ENCODE measurements at regions not wholly inside any gene's neighbourhood (a gene's known extent, or its start where the extent isn't known, plus 50 kb on each side); places are given as distances from the start of the nearest gene placed in this dataset.
"Not testable (repeated sequence)": the region's sequence is repeated elsewhere in the genome, so short reads cannot be mapped to it uniquely, and the experiment has no call there.

DNA sequence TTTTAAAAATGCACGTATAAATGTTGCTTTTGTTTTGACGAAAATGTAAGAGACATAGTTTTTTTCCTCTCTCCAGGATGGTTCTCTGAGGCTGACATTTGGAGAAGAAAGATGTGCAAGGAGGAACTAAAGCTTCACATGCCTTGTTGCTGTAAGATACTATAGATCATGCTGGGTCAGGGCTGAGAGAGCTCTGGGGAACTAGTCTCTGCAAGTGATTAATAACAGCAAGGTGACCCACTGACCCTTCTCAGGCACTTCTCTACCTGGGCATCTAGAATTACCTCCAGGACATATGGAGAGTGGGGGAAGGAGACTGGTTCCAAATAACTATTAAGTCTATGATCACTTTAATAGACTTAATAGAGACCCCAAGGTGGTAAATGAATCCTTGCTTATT lies 246.0 kb downstream of the KBTBD8 start:
- Mint-ChIP-seq H3K27me3 (no peaks in the 10 kb centered on the region), H3K4me3 (ENCODE audit: low read depth) (no peak overlapping the region), H3K36me3 (ENCODE audit: insufficient read depth) (no peaks in the 10 kb centered on the region), H3K4me1 (ENCODE audit: low read depth) (peaks cover 1% of the 10 kb centered on the region), H3K9me3 (ENCODE audit: low read depth) (no peaks in the 10 kb centered on the region), H3K27ac (no peak overlapping the region)
- TF ChIP-seq CTCF (IDR thresholded peaks at IDR 0.05; ENCODE audit: unreplicated experiment): no peak
- no peak for DNase-seq (ENCODE audit: low spot score, unreplicated experiment)

- peak; percentile 8 for TF ChIP-seq CTCF (IDR thresholded peaks at IDR 0.05; ENCODE audit: unreplicated experiment)
- Mint-ChIP-seq H3K36me3 (ENCODE audit: insufficient read depth) (no peaks in the 10 kb centered on the region), H3K9me3 (ENCODE audit: low read depth) (no peaks in the 10 kb centered on the region), H3K27ac (no peak overlapping the region), H3K4me3 (ENCODE audit: low read depth) (no peak overlapping the region), H3K4me1 (ENCODE audit: low read depth) (peaks cover 4% of the 10 kb centered on the region), H3K27me3 (no peaks in the 10 kb centered on the region)
- DNase-seq (ENCODE audit: low spot score, unreplicated experiment): no peak
Measured at GRCh38 chr3:67245545-67245944, 247.4 kb downstream of the KBTBD8 start.

DNA sequence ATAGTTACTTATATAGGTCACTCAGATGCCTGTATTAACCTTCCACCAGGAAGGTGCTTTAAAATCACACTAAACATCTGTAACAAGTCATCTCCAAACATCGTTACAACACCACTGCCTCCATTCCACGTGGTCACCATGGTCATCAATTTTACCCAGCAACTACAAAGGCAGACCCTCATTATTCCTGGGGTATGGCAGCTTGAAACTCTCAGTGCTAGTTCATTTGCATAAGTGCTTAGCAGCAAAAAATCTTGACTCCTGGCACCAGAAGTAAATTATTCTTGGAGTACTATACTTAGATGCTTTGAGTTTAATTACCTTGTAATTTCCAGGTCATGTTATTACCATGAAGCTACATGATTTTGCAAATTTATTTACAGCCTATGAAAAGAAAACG lies 250.6 kb downstream of the KBTBD8 start:
- Mint-ChIP-seq H3K36me3 (ENCODE audit: insufficient read depth) (no peaks in the 10 kb centered on the region), H3K4me3 (ENCODE audit: low read depth) (no peak overlapping the region), H3K27me3 (no peaks in the 10 kb centered on the region), H3K4me1 (ENCODE audit: low read depth) (peaks cover 3% of the 10 kb centered on the region), H3K9me3 (ENCODE audit: low read depth) (peaks cover 9% of the 10 kb centered on the region), H3K27ac (no peak overlapping the region)
- no peak for DNase-seq (ENCODE audit: low spot score, unreplicated experiment)
- TF ChIP-seq CTCF (IDR thresholded peaks at IDR 0.05; ENCODE audit: unreplicated experiment): no peak

- H3K27ac Mint-ChIP-seq; H3K4me1 Mint-ChIP-seq (ENCODE audit: low read depth); H3K36me3 Mint-ChIP-seq (ENCODE audit: insufficient read depth); H3K27me3 Mint-ChIP-seq; H3K4me3 Mint-ChIP-seq (ENCODE audit: low read depth); DNase-seq (ENCODE audit: low spot score, unreplicated experiment): not testable (repeated sequence)
- peaks cover 28% of the 10 kb centered on the region for H3K9me3 Mint-ChIP-seq (ENCODE audit: low read depth)
Measured at GRCh38 chr3:67252906-67253305, 254.8 kb downstream of the KBTBD8 start.

- H3K27ac Mint-ChIP-seq: no peak overlapping the region
Measured at GRCh38 chr3:67278015-67278618, 280.0 kb downstream of the KBTBD8 start.

More at GRCh38 chr3:67278015-67278618, 280.0 kb downstream of the KBTBD8 start:
- peaks cover 3% of the 10 kb centered on the region for H3K9me3 Mint-ChIP-seq (ENCODE audit: low read depth)
- H3K4me3 Mint-ChIP-seq (ENCODE audit: low read depth): no peak overlapping the region
- H3K4me1 Mint-ChIP-seq (ENCODE audit: low read depth): no peaks in the 10 kb centered on the region
- DNase-seq (ENCODE audit: low spot score, unreplicated experiment): no peak
- H3K27me3 Mint-ChIP-seq: no peaks in the 10 kb centered on the region
- TF ChIP-seq CTCF (IDR thresholded peaks at IDR 0.05; ENCODE audit: unreplicated experiment): no peak
- no peaks in the 10 kb centered on the region for H3K36me3 Mint-ChIP-seq (ENCODE audit: insufficient read depth)
